T-cell (primary cell): ENCODE measurements at regions not wholly inside any gene's neighbourhood (a gene's known extent, or its start where the extent isn't known, plus 50 kb on each side); places are given as distances from the start of the nearest gene placed in this dataset.
"Not testable (repeated sequence)": the region's sequence is repeated elsewhere in the genome, so short reads cannot be mapped to it uniquely, and the experiment has no call there.

Experiments used
- ATAC-seq, 4 experiments: fragments of 200-7000 bp in 3 of 4; fragments of 150-1000 bp in 1 of 4; cut with Tn5 transposase; replicated peaks in 1 of 4; 1 replicate in 3 of 4; 2 replicates in 1 of 4; pipeline ENCODE4 v1.10.0; 2021; ENCODE audit warnings: moderate library complexity in 3 of 4, mild to moderate bottlenecking in 2 of 4, moderate number of reproducible peaks in 1 of 4
- CTCF ChIA-PET, 2 donors: fragments of 300-600 bp; sonication (Branson Sonifier 250); formaldehyde crosslinking; loops; one replicate each; lab custom pipeline; 2022; ENCODE audit warnings: antibody characterized with exemption in 2 of 2; lab: Charles Lee
- POLR2A ChIA-PET, 2 donors: fragments of 300-600 bp; sonication (Branson Sonifier 250); formaldehyde crosslinking; loops; one replicate each; lab custom pipeline; 2022; ENCODE audit warnings: antibody characterized with exemption in 2 of 2; lab: Charles Lee
- DNase-seq, 35 experiments: peaks; one replicate each; pipeline versions ENCODE4 v3.0.0 to v3.0.0-alpha.2; 2013 to 2023
- H3K27ac ChIP-seq: one replicate; pipeline ENCODE4 v1.5.1; 2013; ENCODE audit warnings: low read length
- H3K27me3 ChIP-seq, 2 experiments: replicated peaks in 1 of 2; 1 replicate in 1 of 2; 2 replicates in 1 of 2; pipeline versions ENCODE4 v1.6.1 to v1.7.0; 2013; ENCODE audit warnings: low read length in 1 of 2, mixed read lengths in 1 of 2; ENCODE audit not compliant: control insufficient read depth in 2 of 2, insufficient read depth in 2 of 2; ENCODE audit errors: extremely low read depth in 1 of 2
- H3K36me3 ChIP-seq, 2 donors: 1 replicate in 1 of 2; 2 replicates in 1 of 2; pipeline versions ENCODE4 v1.6.1 to v1.7.0; 2013; ENCODE audit warnings: low read length in 1 of 2; ENCODE audit not compliant: control insufficient read depth in 2 of 2, insufficient read depth in 1 of 2; ENCODE audit errors: extremely low read depth in 1 of 2
- H3K4me1 ChIP-seq, 2 experiments: 1 replicate in 1 of 2; 2 replicates in 1 of 2; pipeline versions ENCODE4 v1.6.1 to v1.7.0; 2013; ENCODE audit warnings: low read length in 2 of 2, mixed read lengths in 1 of 2; ENCODE audit not compliant: insufficient read depth in 2 of 2, control insufficient read depth in 1 of 2; ENCODE audit errors: extremely low read depth in 1 of 2
- H3K4me3 ChIP-seq, 2 donors: 1 replicate in 1 of 2; 2 replicates in 1 of 2; pipeline versions ENCODE4 v1.5.1 to v1.7.0; 2013; ENCODE audit warnings: mild to moderate bottlenecking in 2 of 2, low read length in 1 of 2, moderate library complexity in 1 of 2; ENCODE audit not compliant: control insufficient read depth in 1 of 2; ENCODE audit errors: extremely low read depth in 1 of 2
- H3K9me3 ChIP-seq: 2 replicates; pipeline ENCODE4 v1.7.0; 2013
- H3K27ac Mint-ChIP-seq, 2 donors: one replicate each; pipeline ENCODE4 v1.8.0; 2020 to 2021; ENCODE audit warnings: mild to moderate bottlenecking in 2 of 2, mixed read lengths in 2 of 2
- H3K27me3 Mint-ChIP-seq, 2 donors: one replicate each; pipeline ENCODE4 v1.8.0; 2021 to 2022; ENCODE audit warnings: mixed read lengths in 2 of 2
- H3K36me3 Mint-ChIP-seq: one replicate; pipeline ENCODE4 v1.8.0; 2021; ENCODE audit warnings: mixed read lengths
- H3K4me1 Mint-ChIP-seq, 3 donors: one replicate each; pipeline ENCODE4 v1.8.0; 2020 to 2022; ENCODE audit warnings: mixed read lengths in 3 of 3, mild to moderate bottlenecking in 1 of 3
- H3K4me3 Mint-ChIP-seq, 3 donors: one replicate each; pipeline ENCODE4 v1.8.0; 2020 to 2022; ENCODE audit warnings: mild to moderate bottlenecking in 3 of 3, mixed read lengths in 3 of 3, moderate library complexity in 3 of 3
- H3K9me3 Mint-ChIP-seq, 3 donors: one replicate each; pipeline ENCODE4 v1.8.0; 2020 to 2022; ENCODE audit warnings: mixed read lengths in 3 of 3
- WGBS: methylation state at CpG from one replicate; pipeline ENCODE4 v1.1.5; 2013; ENCODE audit warnings: missing lambda C conversion rate; ENCODE audit not compliant: insufficient coverage; 5-methylcytosine and 5-hydroxymethylcytosine counted together

- POLR2A ChIA-PET: not testable (repeated sequence)
Measured at GRCh38 chrX:131430465-131430864, 113.4 kb upstream of the OR13H1 start.

GRCh38 chrX:131441033-131441432 lies 102.8 kb upstream of the OR13H1 start:
- Mint-ChIP-seq H3K9me3 (peaks cover 0 to 2% (median 0%) of the 10 kb centered on the region in 3 donors), H3K36me3 (no peaks in the 10 kb centered on the region)

More at GRCh38 chrX:131430465-131430864, 113.4 kb upstream of the OR13H1 start:
- CTCF ChIA-PET, H3K4me1 ChIP-seq, H3K4me3 ChIP-seq, DNase-seq, H3K27ac Mint-ChIP-seq, H3K4me1 Mint-ChIP-seq, H3K9me3 ChIP-seq, H3K4me3 Mint-ChIP-seq, H3K36me3 Mint-ChIP-seq, H3K27ac ChIP-seq, ATAC-seq, H3K9me3 Mint-ChIP-seq, H3K36me3 ChIP-seq, H3K27me3 ChIP-seq: not testable (repeated sequence)
- H3K27me3 Mint-ChIP-seq: peaks cover 0 to 30% of the 10 kb centered on the region in 2 donors
- WGBS: no CpG with 5 or more reads among the region's 1 CpG

GRCh38 chrX:131445955-131446354 lies 97.9 kb upstream of the OR13H1 start:
- Histone ChIP-seq H3K4me3 (no peak overlapping the region), H3K27ac (no peak overlapping the region), H3K9me3 (no peaks in the 10 kb centered on the region), H3K4me1 (no peaks in the 10 kb centered on the region), H3K36me3 (no peaks in the 10 kb centered on the region), H3K27me3 (no peaks in the 10 kb centered on the region)
- peaks cover 0 to 13% of the 10 kb centered on the region in 2 donors for H3K27me3 Mint-ChIP-seq
- DNase-seq: no peak
- no peaks in the 10 kb centered on the region for H3K4me1 Mint-ChIP-seq
- no peaks in the 10 kb centered on the region for H3K36me3 Mint-ChIP-seq
- no CpG with 5 or more reads among the region's 2 CpGs for WGBS
- ChIA-PET POLR2A (no interaction called here), CTCF (no interaction called here)
- H3K27ac Mint-ChIP-seq: no peak overlapping the region
- ATAC-seq: no peak
- no peaks in the 10 kb centered on the region for H3K9me3 Mint-ChIP-seq
- no peak overlapping the region for H3K4me3 Mint-ChIP-seq

More at GRCh38 chrX:131441033-131441432, 102.8 kb upstream of the OR13H1 start:
- no CpG with 5 or more reads among the region's 2 CpGs for WGBS
- POLR2A ChIA-PET: no interaction called here
- H3K9me3 ChIP-seq: no peaks in the 10 kb centered on the region
- H3K4me3 ChIP-seq: no peak overlapping the region
- no peak for DNase-seq
- ATAC-seq: no peak
- Mint-ChIP-seq H3K4me3 (no peak overlapping the region), H3K27ac (no peak overlapping the region), H3K4me1 (no peaks in the 10 kb centered on the region), H3K27me3 (peaks cover 0 to 10% of the 10 kb centered on the region in 2 donors)
- CTCF ChIA-PET: no interaction called here
- no peaks in the 10 kb centered on the region for H3K36me3 ChIP-seq
- no peak overlapping the region for H3K27ac ChIP-seq
- H3K27me3 ChIP-seq: no peaks in the 10 kb centered on the region
- H3K4me1 ChIP-seq: no peaks in the 10 kb centered on the region

GRCh38 chrX:131461855-131462254 lies 82.0 kb upstream of the OR13H1 start:
- H3K9me3 Mint-ChIP-seq, CTCF ChIA-PET: not testable (repeated sequence)

GRCh38 chrX:131473809-131474208 lies 70.1 kb upstream of the OR13H1 start:
- WGBS: no CpG with 5 or more reads among the region's 1 CpG
- H3K9me3 Mint-ChIP-seq, POLR2A ChIA-PET, CTCF ChIA-PET, H3K4me1 ChIP-seq, H3K27me3 ChIP-seq, ATAC-seq, H3K4me3 ChIP-seq, H3K36me3 Mint-ChIP-seq, H3K36me3 ChIP-seq, H3K9me3 ChIP-seq, H3K27ac ChIP-seq, H3K4me3 Mint-ChIP-seq, H3K4me1 Mint-ChIP-seq, H3K27ac Mint-ChIP-seq, DNase-seq: not testable (repeated sequence)
- H3K27me3 Mint-ChIP-seq: peaks cover 0 to 32% of the 10 kb centered on the region in 2 donors

More at GRCh38 chrX:131461855-131462254, 82.0 kb upstream of the OR13H1 start:
- ATAC-seq, H3K4me1 Mint-ChIP-seq, H3K9me3 ChIP-seq, H3K4me3 Mint-ChIP-seq, H3K36me3 Mint-ChIP-seq, DNase-seq, H3K27me3 Mint-ChIP-seq, H3K27ac ChIP-seq, H3K4me3 ChIP-seq, POLR2A ChIA-PET, H3K36me3 ChIP-seq, H3K27ac Mint-ChIP-seq, H3K4me1 ChIP-seq, H3K27me3 ChIP-seq: not testable (repeated sequence)
- 89% methylated on average over 3 of the region's 10 CpGs for WGBS

GRCh38 chrX:131477498-131477897 lies 66.4 kb upstream of the OR13H1 start:
- no peaks in the 10 kb centered on the region for H3K4me1 ChIP-seq
- Mint-ChIP-seq H3K27ac (no peak overlapping the region), H3K27me3 (peaks cover 0 to 50% of the 10 kb centered on the region in 2 donors), H3K36me3 (no peaks in the 10 kb centered on the region), H3K4me3 (no peak overlapping the region), H3K4me1 (no peaks in the 10 kb centered on the region), H3K9me3 (peaks cover 0 to 6% (median 0%) of the 10 kb centered on the region in 3 donors)
- H3K27me3 ChIP-seq: no peaks in the 10 kb centered on the region
- DNase-seq (no peak), ATAC-seq (no peak)
- POLR2A ChIA-PET: no interaction called here
- no peak overlapping the region for H3K4me3 ChIP-seq
- H3K27ac ChIP-seq: no peak overlapping the region
- no peaks in the 10 kb centered on the region for H3K9me3 ChIP-seq
- CTCF ChIA-PET: no interaction called here
- no peaks in the 10 kb centered on the region for H3K36me3 ChIP-seq
- no CpG with 5 or more reads among the region's 1 CpG for WGBS
